ENCODE measurements at regions not wholly inside any gene's neighbourhood (a gene's known extent, or its start where the extent isn't known, plus 50 kb on each side); places are given as distances from the start of the nearest gene placed in this dataset.
"Not testable (repeated sequence)": the region's sequence is repeated elsewhere in the genome, so short reads cannot be mapped to it uniquely, and the experiment has no call there.

GRCh38 chr1:146487555-146487954 lies 258.7 kb upstream of the NOTCH2NLA start:
- not testable (repeated sequence) for DNase-seq

GRCh38 chr1:146487155-146487554 lies 258.3 kb upstream of the NOTCH2NLA start:
- not testable (repeated sequence) for DNase-seq

- peak; percentile 6 for DNase-seq
These were observed 257.6 kb upstream of the NOTCH2NLA start for GRCh38 chr1:146486300-146487014.

GRCh38 chr1:146484195-146484594 lies 255.4 kb upstream of the NOTCH2NLA start:
- not testable (repeated sequence) for DNase-seq

GRCh38 chr1:146479188-146479587 lies 250.4 kb upstream of the NOTCH2NLA start:
- DNase-seq = not testable (repeated sequence)

GRCh38 chr1:146478125-146478720 lies 249.4 kb upstream of the NOTCH2NLA start:
- DNase-seq = peak; percentile 20

GRCh38 chr1:146475086-146475485 lies 246.3 kb upstream of the NOTCH2NLA start:
- not testable (repeated sequence) for DNase-seq

GRCh38 chr1:146474216-146474615 lies 245.4 kb upstream of the NOTCH2NLA start:
- not testable (repeated sequence) for DNase-seq

GRCh38 chr1:146472192-146472861 lies 243.5 kb upstream of the NOTCH2NLA start:
- peak; percentile 53 for DNase-seq

- DNase-seq = not testable (repeated sequence)
These were observed 231.1 kb upstream of the NOTCH2NLA start for GRCh38 chr1:146459939-146460338.

- not testable (repeated sequence) for DNase-seq
These were observed 230.5 kb upstream of the NOTCH2NLA start for GRCh38 chr1:146459308-146459707.

GRCh38 chr1:146448877-146449246 lies 220.0 kb upstream of the NOTCH2NLA start:
- not testable (repeated sequence) for DNase-seq

GRCh38 chr1:146448212-146448876 lies 219.5 kb upstream of the NOTCH2NLA start:
- DNase-seq = not testable (repeated sequence)

GRCh38 chr1:146443871-146444222 lies 215.0 kb upstream of the NOTCH2NLA start:
- peak; percentile 7 for DNase-seq

GRCh38 chr1:146443088-146443870 lies 214.5 kb upstream of the NOTCH2NLA start:
- DNase-seq = not testable (repeated sequence)

GRCh38 chr1:146438543-146438942 lies 209.7 kb upstream of the NOTCH2NLA start:
- DNase-seq = not testable (repeated sequence)

GRCh38 chr1:146416642-146417041 lies 187.8 kb upstream of the NOTCH2NLA start:
- peak; percentile 28 for DNase-seq

GRCh38 chr1:146415017-146415416 lies 186.2 kb upstream of the NOTCH2NLA start:
- not testable (repeated sequence) for DNase-seq

- peak; percentile 32 for DNase-seq
These were observed 185.1 kb upstream of the NOTCH2NLA start for GRCh38 chr1:146413911-146414310.

GRCh38 chr1:146411923-146412322 lies 183.1 kb upstream of the NOTCH2NLA start:
- not testable (repeated sequence) for DNase-seq

- DNase-seq = peak; percentile 72
These were observed 181.1 kb upstream of the NOTCH2NLA start for GRCh38 chr1:146409817-146410441.
